SU-DHL-6 (cell line): ENCODE measurements at regions not wholly inside any gene's neighbourhood (a gene's known extent, or its start where the extent isn't known, plus 50 kb on each side); places are given as distances from the start of the nearest gene placed in this dataset.

Experiments used
- H2AFZ ChIP-seq: fragments of 200-600 bp; sonication (generic); 2 replicates; pipeline ENCODE4 v1.6.1; 2014; ENCODE audit warnings: low read depth, mild to moderate bottlenecking, moderate library complexity, mixed read lengths, antibody characterized with exemption, low read length; ENCODE audit not compliant: severe bottlenecking
- H3F3A ChIP-seq: fragments of 200-600 bp; shearing (Covaris generic); 2 replicates; pipeline ENCODE4 v1.6.0; 2016; ENCODE audit warnings: antibody characterized with exemption, mild to moderate bottlenecking; ENCODE audit not compliant: insufficient read depth
- H3K27ac ChIP-seq: fragments of 200-600 bp; sonication (generic); 2 replicates; pipeline ENCODE4 v1.5.1; 2016; ENCODE audit warnings: low read depth, mild to moderate bottlenecking, low read length, moderate library complexity, mixed read lengths
- H3K27me3 ChIP-seq: fragments of 200-600 bp; sonication (generic), shearing (Covaris generic); 2 replicates; pipeline ENCODE4 v1.6.0; 2014; ENCODE audit warnings: mild to moderate bottlenecking, low read length
- H3K36me3 ChIP-seq: fragments of 200-600 bp; sonication (generic); 2 replicates; pipeline ENCODE4 v1.6.1; 2014; ENCODE audit warnings: mild to moderate bottlenecking, low read length, mixed read lengths
- H3K4me2 ChIP-seq: fragments of 300-600, 200-600 bp; shearing (Covaris generic), sonication (generic); 2 replicates; pipeline ENCODE4 v1.6.0; 2014; ENCODE audit warnings: low read length, low read depth, mild to moderate bottlenecking; ENCODE audit not compliant: poor library complexity, severe bottlenecking
- H3K4me3 ChIP-seq: fragments of 200-600 bp; sonication (generic); 2 replicates; pipeline ENCODE4 v1.5.1; 2014; ENCODE audit warnings: antibody characterized with exemption, low read length, mild to moderate bottlenecking, mixed read lengths; ENCODE audit not compliant: insufficient read depth, poor library complexity, severe bottlenecking
- H3K79me2 ChIP-seq: fragments of 200-600 bp; sonication (generic); 2 replicates; pipeline ENCODE4 v1.6.1; 2014; ENCODE audit warnings: mild to moderate bottlenecking, low read length, moderate library complexity; ENCODE audit not compliant: insufficient read depth
- H3K9ac ChIP-seq: fragments of 200-600 bp; sonication (generic); 2 replicates; pipeline ENCODE4 v1.7.0; 2014; ENCODE audit warnings: mild to moderate bottlenecking, low read length
- H3K9me2 ChIP-seq: fragments of 200-600 bp; sonication (generic); replicated peaks from 2 replicates; pipeline ENCODE4 v1.6.1; 2014; ENCODE audit warnings: low read length; ENCODE audit not compliant: insufficient read depth
- H3K9me3 ChIP-seq: fragments of 200-600 bp; sonication (generic); 2 replicates; pipeline ENCODE4 v1.6.1; 2014; ENCODE audit warnings: low read length, mixed read lengths; ENCODE audit not compliant: insufficient read depth
- H4K20me1 ChIP-seq: fragments of 200-600 bp; sonication (generic); 2 replicates; pipeline ENCODE4 v1.6.1; 2014; ENCODE audit warnings: low read depth, mild to moderate bottlenecking, antibody characterized with exemption, low read length, moderate library complexity, mixed read lengths
- CTCF ChIP-seq: fragments of 200-600 bp; sonication (generic); IDR thresholded peaks from one replicate; pipeline ENCODE4 v1.5.1; 2017; ENCODE audit warnings: antibody characterized with exemption, mild to moderate bottlenecking, low read length, moderate library complexity; ENCODE audit not compliant: insufficient read depth, poor library complexity, severe bottlenecking
- EZH2phosphoT487 ChIP-seq: fragments of 200-600 bp; sonication (generic), shearing (Covaris generic); conservative IDR thresholded peaks from 2 replicates; pipeline ENCODE4 v1.6.1; 2018; ENCODE audit warnings: mild to moderate bottlenecking, antibody characterized with exemption, low read length, moderate library complexity, mixed read lengths

DNA sequence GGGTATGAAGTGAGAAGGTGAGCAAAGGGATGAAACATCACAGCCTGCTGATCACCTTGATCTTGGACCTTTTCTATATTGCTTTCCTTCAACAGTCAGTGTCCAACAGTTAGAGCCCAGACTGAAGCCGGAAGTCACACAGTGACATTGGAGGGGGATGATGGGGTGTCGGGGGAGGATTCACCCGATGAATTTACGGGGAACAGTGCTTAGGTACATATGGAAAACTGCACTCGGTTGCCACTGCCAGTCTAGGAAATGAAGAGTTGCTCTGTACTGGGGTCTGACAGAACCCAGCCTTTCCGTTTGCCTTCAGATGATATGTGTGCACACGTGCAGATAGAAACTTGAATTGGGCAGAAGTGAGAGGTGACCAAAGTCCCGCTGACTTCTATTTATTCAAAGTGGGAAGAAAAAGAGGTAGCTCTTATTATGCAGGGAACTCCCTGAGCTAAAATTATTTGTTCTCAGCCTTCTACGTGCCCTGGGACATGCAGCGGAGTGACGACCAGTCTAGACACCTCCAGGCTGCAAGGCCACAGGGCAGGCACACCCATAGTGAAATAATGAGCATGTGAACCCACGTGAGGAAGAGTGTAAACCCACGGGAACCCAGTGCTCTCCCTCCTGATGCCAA, 107.2 kb upstream of the INHBA start:
- no peaks in the 10 kb centered on the region for H3K9me2 ChIP-seq
- no peak overlapping the region for H3K27ac ChIP-seq
- no peak overlapping the region for H3K4me2 ChIP-seq
- TF ChIP-seq CTCF, result no peak
- TF ChIP-seq EZH2phosphoT487, result no peak
- H3K36me3 ChIP-seq, result no peaks in the 10 kb centered on the region
- H3K9ac ChIP-seq, result no peak overlapping the region
- H3F3A ChIP-seq, result no peaks in the 10 kb centered on the region
- no peak overlapping the region for H3K4me3 ChIP-seq
- H3K9me3 ChIP-seq, result no peaks in the 10 kb centered on the region
- no peak overlapping the region for H2AFZ ChIP-seq
- no peaks in the 10 kb centered on the region for H3K27me3 ChIP-seq
- no peaks in the 10 kb centered on the region for H3K79me2 ChIP-seq
- H4K20me1 ChIP-seq, result no peaks in the 10 kb centered on the region

DNA sequence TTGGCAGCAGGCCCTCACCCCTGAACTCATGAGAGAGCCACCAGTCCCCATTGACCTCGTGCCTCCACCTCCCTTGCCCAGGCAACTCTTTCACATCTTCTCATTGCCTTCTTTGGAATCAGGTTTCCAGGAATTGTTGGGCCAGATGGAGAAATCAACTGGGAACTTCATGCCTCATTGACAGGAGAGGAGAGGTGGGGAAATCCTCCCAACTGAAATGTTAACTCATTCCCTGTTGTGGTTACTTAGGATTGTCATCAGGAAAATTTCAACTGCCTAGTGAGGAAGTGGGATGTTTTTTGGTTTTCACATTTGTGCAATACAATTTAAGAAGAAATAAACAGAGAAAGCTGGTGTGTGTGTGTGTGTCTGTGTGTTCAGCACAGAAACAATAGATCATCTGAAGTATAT, 106.6 kb upstream of the INHBA start:
- Histone ChIP-seq H3K27ac (no peak overlapping the region), H3K4me3 (no peak overlapping the region), H4K20me1 (no peaks in the 10 kb centered on the region), H3K79me2 (no peaks in the 10 kb centered on the region), H3K9ac (no peak overlapping the region), H3F3A (no peaks in the 10 kb centered on the region), H2AFZ (no peak overlapping the region), H3K27me3 (0 out of 2 replicates have a peak, but pooled peaks cover 3% of the 10 kb centered on the region), H3K9me3 (no peaks in the 10 kb centered on the region), H3K9me2 (no peaks in the 10 kb centered on the region), H3K36me3 (no peaks in the 10 kb centered on the region), H3K4me2 (no peak overlapping the region)
- TF ChIP-seq EZH2phosphoT487 (no peak), CTCF (no peak)

- Histone ChIP-seq H3K9ac (no peak overlapping the region), H3K4me2 (no peak overlapping the region), H2AFZ (no peak overlapping the region), H4K20me1 (no peaks in the 10 kb centered on the region), H3K36me3 (no peaks in the 10 kb centered on the region), H3F3A (no peaks in the 10 kb centered on the region), H3K27me3 (0 out of 2 replicates have a peak, but pooled peaks cover 3% of the 10 kb centered on the region), H3K27ac (no peak overlapping the region), H3K4me3 (no peak overlapping the region), H3K79me2 (no peaks in the 10 kb centered on the region), H3K9me3 (no peaks in the 10 kb centered on the region), H3K9me2 (no peaks in the 10 kb centered on the region)
- no peak for TF ChIP-seq CTCF
- TF ChIP-seq EZH2phosphoT487, result no peak
These were observed 106.2 kb upstream of the INHBA start for GRCh38 chr7:41809116-41809515.
